Endothelial cell of umbilical vein (primary cell): ENCODE measurements at regions not wholly inside any gene's neighbourhood (a gene's known extent, or its start where the extent isn't known, plus 50 kb on each side); places are given as distances from the start of the nearest gene placed in this dataset.

Experiments
- CTCF ChIP-seq, 2 donors: IDR thresholded peaks; 1 replicate in 1 of 2; 2 replicates in 1 of 2; pipeline ENCODE4 v1.5.1; 2011; ENCODE audit warnings: low read length in 2 of 2, mild to moderate bottlenecking in 2 of 2, moderate library complexity in 2 of 2, control low read depth in 1 of 2, inconsistent platforms in 1 of 2, low read depth in 1 of 2; ENCODE audit not compliant: insufficient read depth in 1 of 2; ENCODE audit errors: extremely low read depth in 1 of 2
- EZH2 ChIP-seq: IDR thresholded peaks from 2 replicates; pipeline ENCODE4 v1.6.1; 2012; ENCODE audit warnings: borderline replicate concordance, low read depth, mild to moderate bottlenecking, moderate library complexity, low read length, inconsistent platforms; ENCODE audit not compliant: severe bottlenecking
- JUN ChIP-seq: IDR thresholded peaks from 2 replicates; pipeline ENCODE4 v1.6.1; 2011; ENCODE audit warnings: borderline replicate concordance, low read depth; ENCODE audit not compliant: insufficient read length, insufficient read depth
- POLR2A ChIP-seq: IDR thresholded peaks from 2 replicates; pipeline ENCODE4 v1.6.1; 2012; ENCODE audit warnings: low read depth, mild to moderate bottlenecking, control low read depth, low read length
- POLR2AphosphoS5 ChIP-seq: IDR thresholded peaks from 2 replicates; pipeline ENCODE4 v1.6.1; 2012; ENCODE audit warnings: low read depth, mild to moderate bottlenecking, control low read depth, low read length, moderate library complexity; ENCODE audit not compliant: insufficient read depth

- TF ChIP-seq POLR2A: no peak
- no peak for TF ChIP-seq CTCF (IDR thresholded peaks at IDR 0.05; ENCODE audit: extremely low read depth in 1 of 2, insufficient read depth in 1 of 2, low read depth in 1 of 2, low read length in 2 of 2)
- TF ChIP-seq EZH2: no peak
- no peak for TF ChIP-seq POLR2AphosphoS5
- no peak for TF ChIP-seq JUN
Measured at GRCh38 chr16:47940466-47940865, 215.3 kb downstream of the ABCC12 start.
